GM21367 (cell line): ENCODE measurements at regions not wholly inside any gene's neighbourhood (a gene's known extent, or its start where the extent isn't known, plus 50 kb on each side); places are given as distances from the start of the nearest gene placed in this dataset.
"Not testable (repeated sequence)": the region's sequence is repeated elsewhere in the genome, so short reads cannot be mapped to it uniquely, and the experiment has no call there.

ENCODE experiments used
- ATAC-seq: cut with Tn5 transposase; IDR thresholded peaks from one replicate; pipeline ENCODE4 v1.9.1; 2021; ENCODE audit not compliant: unreplicated experiment

GRCh38 chr6:3920321-3920720, 71.1 kb downstream of the FAM50B start:
- no peak for ATAC-seq

- ATAC-seq: no peak
Measured at GRCh38 chr6:3921663-3922062, 72.5 kb downstream of the FAM50B start.

DNA sequence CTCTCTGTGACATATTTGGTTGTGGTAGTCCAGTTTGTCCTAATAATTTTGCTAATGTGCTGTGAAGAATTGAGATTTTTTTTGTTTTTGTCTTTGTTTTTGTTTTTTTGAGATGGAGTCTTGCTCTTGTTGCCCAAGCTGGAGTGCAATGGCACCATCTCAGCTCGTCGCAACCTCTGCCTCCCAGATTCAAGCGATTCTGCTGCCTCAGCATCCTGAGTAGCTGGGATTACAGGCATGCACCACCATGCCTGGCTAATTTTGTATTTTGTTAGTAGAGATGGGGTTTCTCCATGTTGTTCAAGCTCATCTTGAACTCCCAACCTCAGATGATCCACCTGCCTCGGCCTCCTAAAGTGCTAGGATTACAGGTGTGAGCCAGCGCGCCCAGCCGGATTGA, 73.4 kb downstream of the FAM50B start:
- ATAC-seq: not testable (repeated sequence)

DNA sequence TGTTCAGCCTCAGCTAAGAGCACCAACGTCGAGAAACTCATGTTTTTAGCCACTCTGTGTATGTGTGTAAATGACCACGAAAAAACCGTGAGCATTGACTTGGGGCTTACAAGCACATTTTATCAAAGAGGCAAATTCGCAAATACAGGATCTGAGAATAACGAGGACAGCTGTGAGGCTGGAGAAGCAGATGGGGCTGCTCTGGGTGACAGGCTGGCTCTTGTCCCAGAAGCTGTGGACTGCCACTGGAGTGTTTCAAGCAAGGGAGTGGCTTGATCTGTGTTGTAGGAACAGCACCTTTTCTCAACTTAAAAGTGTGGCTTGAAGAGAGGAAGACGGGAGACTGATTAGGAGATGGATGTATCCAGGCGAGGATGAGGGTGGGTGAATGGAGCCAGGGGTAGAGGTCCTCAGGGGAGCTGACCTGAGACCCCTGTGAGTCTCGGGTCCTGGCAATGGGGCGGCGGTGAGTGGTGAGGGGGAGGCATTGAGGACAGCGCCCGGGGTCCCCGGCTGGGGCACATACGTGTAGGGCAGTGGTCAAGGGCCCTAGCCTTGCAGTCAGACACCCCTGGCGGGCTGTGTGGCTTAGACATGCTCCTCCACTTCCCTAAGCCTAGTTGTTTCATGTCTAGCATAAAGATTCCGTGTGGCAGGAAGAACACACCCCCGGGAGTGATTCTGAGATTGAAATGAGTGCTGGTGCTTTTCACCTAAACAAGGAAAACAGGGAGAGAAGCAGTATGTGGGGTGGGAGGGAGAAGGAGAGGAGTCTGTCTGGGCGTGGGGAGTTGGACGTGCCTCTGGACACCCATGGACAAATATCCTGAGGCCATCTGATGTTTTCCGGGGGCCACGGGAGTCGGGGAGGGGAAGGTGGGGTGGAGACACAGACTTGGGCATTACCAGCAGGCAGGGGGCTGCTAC, 76.3 kb downstream of the FAM50B start:
- not testable (repeated sequence) for ATAC-seq

DNA sequence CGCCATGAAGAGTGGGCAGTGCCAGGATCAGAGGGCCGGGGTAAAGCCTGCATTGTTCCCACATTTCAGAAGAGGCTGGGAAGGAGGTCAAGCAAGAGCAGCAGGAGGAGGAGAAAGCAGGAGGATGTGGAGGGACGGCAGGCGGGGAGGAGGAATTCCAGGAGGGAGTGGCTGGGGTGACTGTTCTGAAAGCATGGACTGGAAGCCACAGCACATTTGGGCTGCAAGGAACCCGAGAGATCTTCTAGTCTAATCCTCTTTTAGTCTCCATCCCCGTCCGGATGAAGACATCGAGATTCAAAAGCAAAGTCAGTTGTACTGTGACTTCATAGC, 76.9 kb downstream of the FAM50B start:
- ATAC-seq: no peak

DNA sequence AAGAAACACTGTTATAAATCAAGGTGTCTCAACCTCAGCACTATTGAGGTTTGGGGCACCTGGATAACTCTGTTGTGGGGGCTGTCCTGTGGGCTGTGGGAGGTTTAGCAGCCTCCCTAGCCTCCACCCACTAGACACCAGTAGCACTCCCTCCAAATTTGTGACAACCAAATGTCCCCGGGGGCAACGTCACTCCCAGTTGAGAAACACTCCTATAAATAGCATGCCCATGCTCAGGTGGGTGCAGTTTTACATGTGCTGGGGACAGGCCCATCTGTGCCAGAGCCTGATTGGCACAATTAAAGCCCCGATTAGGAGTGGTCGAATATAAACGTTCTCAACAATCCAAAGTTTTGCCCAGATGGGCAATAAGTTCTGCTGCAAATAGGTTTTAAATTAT, 78.9 kb downstream of the FAM50B start:
- ATAC-seq: no peak

GRCh38 chr6:3929281-3929798, 80.2 kb downstream of the FAM50B start:
- no peak for ATAC-seq

GRCh38 chr6:3937438-3937837, 88.3 kb downstream of the FAM50B start:
- no peak for ATAC-seq

- no peak for ATAC-seq
Measured at GRCh38 chr6:3938715-3939367, 89.7 kb downstream of the FAM50B start.

GRCh38 chr6:3939368-3939958, 90.3 kb downstream of the FAM50B start:
- no peak for ATAC-seq

GRCh38 chr6:3939964-3940363, 90.8 kb downstream of the FAM50B start:
- no peak for ATAC-seq

- no peak for ATAC-seq
Measured at GRCh38 chr6:3940703-3941102, 91.5 kb downstream of the FAM50B start.

- no peak for ATAC-seq
Measured at GRCh38 chr6:3943331-3943765, 94.2 kb downstream of the FAM50B start.

DNA sequence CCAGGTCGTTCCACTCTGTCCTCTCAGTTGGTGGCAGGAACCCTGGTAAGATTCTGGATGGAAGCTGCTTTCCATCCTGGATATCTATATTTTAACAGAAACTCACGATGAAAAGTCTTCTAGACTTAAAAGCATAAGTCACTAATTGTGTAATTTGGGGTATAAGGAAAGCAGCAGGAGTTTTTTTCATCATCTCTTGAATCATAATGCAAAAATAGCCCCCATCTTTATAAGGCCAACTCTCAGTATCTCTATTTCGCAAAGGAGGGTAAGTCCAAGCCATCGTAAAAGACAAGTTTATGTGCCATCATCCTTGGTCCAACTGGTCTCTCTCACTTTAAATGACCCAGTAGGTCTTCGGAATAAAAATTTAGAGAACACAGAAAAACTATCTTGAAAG, 95.1 kb downstream of the FAM50B start:
- no peak for ATAC-seq

DNA sequence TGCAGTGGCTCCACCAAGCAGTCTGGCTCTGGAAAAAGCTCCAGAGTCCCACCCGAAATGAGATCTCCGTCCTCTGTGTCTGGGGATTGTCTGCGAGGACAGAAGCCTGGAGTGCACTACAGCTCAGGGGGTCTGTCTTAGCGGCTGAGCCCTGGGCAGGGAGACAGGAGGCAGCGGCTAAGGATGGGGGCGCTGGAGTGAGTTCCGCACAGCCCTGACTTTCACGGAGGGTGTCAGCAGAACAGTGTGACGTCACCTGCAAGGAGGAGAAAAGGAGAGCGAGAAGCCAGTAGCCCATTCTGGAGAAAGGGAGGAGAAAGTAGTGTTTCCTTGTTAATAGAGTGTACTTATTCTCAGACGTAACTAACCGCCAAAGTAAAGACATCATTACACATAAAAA, 97.6 kb downstream of the FAM50B start:
- no peak for ATAC-seq

DNA sequence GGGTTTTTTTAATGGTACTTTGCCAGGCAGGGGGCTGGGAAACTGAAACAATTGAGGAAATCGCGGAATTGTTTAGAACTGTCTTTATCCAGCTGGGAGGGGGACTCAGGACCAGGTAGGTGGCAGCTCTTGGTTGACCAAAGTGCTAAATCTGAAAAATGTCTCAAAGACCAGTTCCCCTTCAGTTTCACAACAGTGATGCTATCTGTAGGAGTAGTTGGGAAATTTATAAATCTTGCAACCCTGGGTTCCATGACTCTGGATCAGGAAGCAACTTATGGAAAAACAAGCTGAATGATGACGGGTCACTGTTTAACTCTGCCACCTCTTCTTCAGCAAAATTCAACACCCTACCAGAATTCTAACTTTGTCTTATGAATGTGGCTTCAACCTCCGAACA, 99.7 kb downstream of the FAM50B start:
- no peak for ATAC-seq

GRCh38 chr6:3949521-3949920, 100.3 kb downstream of the FAM50B start:
- no peak for ATAC-seq

DNA sequence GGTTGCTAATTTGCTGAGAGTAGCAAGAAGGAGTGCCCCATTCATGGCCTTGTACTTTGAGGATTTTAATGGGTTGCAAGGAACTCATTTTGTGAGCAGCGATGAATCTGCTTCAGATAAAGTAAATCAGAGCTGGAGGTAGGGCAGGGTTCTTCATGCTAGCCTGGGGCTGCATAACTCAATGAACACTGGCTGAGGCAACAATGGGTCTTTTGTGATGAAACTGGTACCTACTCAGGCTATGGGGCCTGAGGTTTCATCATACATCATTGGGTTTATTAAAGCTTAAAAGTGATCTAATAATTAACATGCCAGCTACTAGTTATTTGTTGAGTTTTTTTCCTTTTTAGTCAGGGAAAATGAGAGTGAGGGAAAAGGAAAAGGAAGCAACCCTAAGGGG, 106.9 kb downstream of the FAM50B start:
- ATAC-seq: no peak

DNA sequence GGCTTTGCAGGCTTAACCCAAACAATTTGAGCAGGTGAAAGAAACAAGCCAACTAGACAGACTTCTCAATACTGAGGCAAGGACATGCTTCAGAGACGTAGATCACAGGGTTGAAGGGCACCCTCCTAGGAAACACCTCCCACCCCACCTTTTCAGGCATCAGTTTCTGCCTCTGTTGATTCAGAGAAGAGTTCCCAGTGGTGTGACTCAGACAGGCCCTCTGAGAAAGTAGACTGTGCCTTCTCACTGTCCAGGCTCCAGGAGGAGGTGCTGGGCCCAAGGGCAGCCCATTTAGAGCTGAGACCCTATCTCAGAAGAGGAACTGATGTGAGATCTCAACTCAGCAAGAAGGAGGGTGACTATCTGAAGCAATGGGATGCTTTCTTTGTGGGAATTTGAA, 108.1 kb downstream of the FAM50B start:
- ATAC-seq: no peak

- ATAC-seq: no peak
Measured at GRCh38 chr6:3958255-3958654, 109.1 kb downstream of the FAM50B start.

GRCh38 chr6:3959385-3959784, 110.2 kb downstream of the FAM50B start:
- ATAC-seq: no peak
